H1 (cell line): ENCODE measurements at regions not wholly inside any gene's neighbourhood (a gene's known extent, or its start where the extent isn't known, plus 50 kb on each side); places are given as distances from the start of the nearest gene placed in this dataset.

Experiments
- CTCF ChIA-PET: fragments of 300-600 bp; sonication (Branson Sonifier 250); formaldehyde crosslinking; loops from one replicate; lab custom pipeline; 2021; ENCODE audit not compliant: partially characterized antibody; lab: Charles Lee
- POLR2A ChIA-PET: fragments of 300-600 bp; sonication (Branson Sonifier 250); formaldehyde crosslinking; loops from one replicate; lab custom pipeline; 2021; ENCODE audit warnings: inconsistent platforms; ENCODE audit not compliant: partially characterized antibody; lab: Charles Lee
- DNase-seq, 2 experiments: peaks; one replicate each; pipeline versions ENCODE4 v3.0.0 to v3.0.0-alpha.2; 2010 to 2022; ENCODE audit warnings: low spot score in 2 of 2, low read depth in 1 of 2, mixed read lengths in 1 of 2
- FAIRE-seq: peaks from 2 replicates; lab custom pipeline; 2011; peaks lifted over from hg19 to GRCh38; lab: Jason Lieb, UNC
- H2AFZ ChIP-seq: 2 replicates; pipeline ENCODE4 v1.8.1; 2012; ENCODE audit warnings: low read length, inconsistent platforms
- H2AK5ac ChIP-seq: 2 replicates; pipeline ENCODE4 v1.6.1; 2013; ENCODE audit warnings: low read depth, low read length
- H2BK120ac ChIP-seq: replicated peaks from 2 replicates; pipeline ENCODE3; 2013; ENCODE audit warnings: low read depth, low read length, inconsistent platforms
- H2BK12ac ChIP-seq: 2 replicates; pipeline ENCODE4 v1.6.1; 2013; ENCODE audit warnings: low read depth, low read length
- H2BK15ac ChIP-seq: 2 replicates; pipeline ENCODE4 v1.6.1; 2013; ENCODE audit warnings: low read length
- H2BK20ac ChIP-seq: 2 replicates; pipeline ENCODE4 v1.6.1; 2013; ENCODE audit warnings: low read length
- H2BK5ac ChIP-seq: 2 replicates; pipeline ENCODE4 v1.6.1; 2013; ENCODE audit warnings: low read depth, low read length
- H3K14ac ChIP-seq: 2 replicates; pipeline ENCODE4 v1.6.1; 2013; ENCODE audit warnings: inconsistent platforms; ENCODE audit not compliant: insufficient read length
- H3K18ac ChIP-seq: 2 replicates; pipeline ENCODE4 v1.6.1; 2013; ENCODE audit warnings: low read length; ENCODE audit errors: extremely low read depth
- H3K23ac ChIP-seq: 2 replicates; pipeline ENCODE4 v1.6.1; 2013; ENCODE audit warnings: inconsistent platforms; ENCODE audit not compliant: insufficient read length
- H3K23me2 ChIP-seq: 2 replicates; pipeline ENCODE4 v1.6.1; 2013; ENCODE audit warnings: low read depth, low read length
- H3K27ac ChIP-seq: 2 replicates; pipeline ENCODE4 v1.6.1; 2011; ENCODE audit warnings: low read depth, low read length, inconsistent platforms
- H3K27me3 ChIP-seq, 4 experiments: replicated peaks in 1 of 4; 1 replicate in 1 of 4; 2 replicates in 3 of 4; pipeline versions ENCODE4 v1.6.1 to v1.8.1; 2011 to 2013; ENCODE audit warnings: low read length in 3 of 4, mild to moderate bottlenecking in 3 of 4, inconsistent platforms in 2 of 4, mixed read lengths in 2 of 4, moderate library complexity in 1 of 4; ENCODE audit not compliant: control insufficient read depth in 3 of 4, insufficient read depth in 3 of 4; ENCODE audit errors: extremely low read depth in 1 of 4
- H3K36me3 ChIP-seq, 4 experiments: 2 replicates each; pipeline versions ENCODE4 v1.6.1 to v1.8.1; 2011 to 2013; ENCODE audit warnings: mild to moderate bottlenecking in 4 of 4, low read length in 3 of 4, moderate library complexity in 2 of 4, control low read depth in 1 of 4, inconsistent platforms in 1 of 4; ENCODE audit not compliant: insufficient read depth in 4 of 4, control insufficient read depth in 2 of 4
- H3K4ac ChIP-seq: replicated peaks from 2 replicates; pipeline ENCODE3; 2013; ENCODE audit warnings: low read length, low read depth, mixed read lengths, inconsistent platforms; ENCODE audit not compliant: insufficient read length
- H3K4me1 ChIP-seq, 4 experiments: replicated peaks in 1 of 4; 1 replicate in 1 of 4; 2 replicates in 3 of 4; pipeline versions ENCODE4 v1.6.1 to v1.8.1; 2011 to 2013; ENCODE audit warnings: low read length in 3 of 4, inconsistent platforms in 2 of 4, mixed read lengths in 1 of 4; ENCODE audit not compliant: insufficient read depth in 4 of 4, control insufficient read depth in 3 of 4
- H3K4me2 ChIP-seq, 2 experiments: 2 replicates each; pipeline versions ENCODE4 v1.6.1 to v1.8.1; 2011 to 2013; ENCODE audit warnings: low read depth in 2 of 2, low read length in 2 of 2, control low read depth in 1 of 2, inconsistent platforms in 1 of 2, mild to moderate bottlenecking in 1 of 2; ENCODE audit not compliant: insufficient read depth in 1 of 2
- H3K4me3 ChIP-seq, 4 experiments: fragments of 200-600, 300-600 bp in 1 of 4; sonication (generic), shearing (Covaris generic), sonication (Bioruptor Twin) in 1 of 4; 2 replicates each; pipeline versions ENCODE4 v1.5.1 to v1.8.1; 2011 to 2016; ENCODE audit warnings: low read length in 4 of 4, low read depth in 3 of 4, control low read depth in 2 of 4, inconsistent platforms in 2 of 4, mild to moderate bottlenecking in 2 of 4, mixed read lengths in 1 of 4, moderate library complexity in 1 of 4; ENCODE audit not compliant: insufficient read depth in 2 of 4; ENCODE audit errors: extremely low read depth in 1 of 4
- H3K56ac ChIP-seq: replicated peaks from 2 replicates; pipeline ENCODE3; 2013; ENCODE audit warnings: low read depth, mild to moderate bottlenecking, mixed read lengths, low read length, inconsistent platforms; ENCODE audit not compliant: insufficient read length
- H3K79me1 ChIP-seq: 2 replicates; pipeline ENCODE4 v1.6.1; 2013; ENCODE audit warnings: low read depth, low read length, control low read depth
- H3K79me2 ChIP-seq, 2 experiments: 2 replicates each; pipeline versions ENCODE4 v1.6.1 to v1.8.1; 2012 to 2013; ENCODE audit warnings: low read length in 2 of 2, mild to moderate bottlenecking in 2 of 2, inconsistent platforms in 1 of 2; ENCODE audit not compliant: insufficient read depth in 2 of 2, control insufficient read depth in 1 of 2
- H3K9ac ChIP-seq, 4 experiments: replicated peaks in 1 of 4; 1 replicate in 1 of 4; 2 replicates in 3 of 4; pipeline versions ENCODE4 v1.6.1 to v1.8.1; 2011 to 2013; ENCODE audit warnings: low read depth in 3 of 4, low read length in 3 of 4, control low read depth in 2 of 4, mild to moderate bottlenecking in 2 of 4, moderate library complexity in 2 of 4, inconsistent platforms in 1 of 4; ENCODE audit errors: extremely low read depth in 1 of 4
- H3K9me3 ChIP-seq, 2 experiments: 2 replicates each; pipeline versions ENCODE4 v1.6.1 to v1.8.1; 2012 to 2013; ENCODE audit warnings: mild to moderate bottlenecking in 2 of 2, moderate library complexity in 2 of 2, control low read depth in 1 of 2, inconsistent platforms in 1 of 2, low read depth in 1 of 2, low read length in 1 of 2, mixed read lengths in 1 of 2; ENCODE audit not compliant: insufficient read depth in 2 of 2
- H4K20me1 ChIP-seq, 2 experiments: replicated peaks in 1 of 2; 2 replicates each; pipeline versions ENCODE3 to v1.8.1; 2011 to 2013; ENCODE audit warnings: inconsistent platforms in 2 of 2, low read length in 2 of 2, mild to moderate bottlenecking in 1 of 2; ENCODE audit not compliant: insufficient read depth in 2 of 2, control insufficient read depth in 1 of 2
- H4K5ac ChIP-seq: 2 replicates; pipeline ENCODE4 v1.6.1; 2013; ENCODE audit warnings: low read length, low read depth, mixed read lengths, inconsistent platforms; ENCODE audit not compliant: insufficient read length
- H4K8ac ChIP-seq: 2 replicates; pipeline ENCODE4 v1.8.0; 2013; ENCODE audit warnings: mild to moderate bottlenecking, moderate library complexity, low read length, inconsistent platforms; ENCODE audit not compliant: insufficient read depth; ENCODE audit errors: extremely low read depth
- H4K91ac ChIP-seq: replicated peaks from 2 replicates; pipeline ENCODE3; 2013; ENCODE audit warnings: low read length, mixed read lengths, inconsistent platforms; ENCODE audit not compliant: insufficient read length
- CHD1 ChIP-seq: IDR thresholded peaks from 2 replicates; pipeline ENCODE4 v1.6.1; 2012; ENCODE audit warnings: low read depth, low read length, improper control_type of control experiment
- EP300 ChIP-seq, 2 experiments: IDR thresholded peaks; 1 replicate in 1 of 2; 2 replicates in 1 of 2; pipeline ENCODE4 v1.6.1; 2011 to 2012; ENCODE audit warnings: low read depth in 2 of 2, low read length in 2 of 2, mild to moderate bottlenecking in 2 of 2, borderline replicate concordance in 1 of 2, inconsistent platforms in 1 of 2, moderate library complexity in 1 of 2
- FOSL1 ChIP-seq: IDR thresholded peaks from 2 replicates; pipeline ENCODE4 v1.6.1; 2011; ENCODE audit warnings: mild to moderate bottlenecking, low read depth, low read length, moderate library complexity; ENCODE audit not compliant: insufficient read depth
- RAD21 ChIP-seq, 2 experiments: IDR thresholded peaks in 1 of 2; conservative IDR thresholded peaks in 1 of 2; 2 replicates each; pipeline ENCODE4 v1.6.1; 2011; ENCODE audit warnings: low read depth in 2 of 2, low read length in 2 of 2, improper control_type of control experiment in 1 of 2, inconsistent platforms in 1 of 2, mild to moderate bottlenecking in 1 of 2, moderate library complexity in 1 of 2
- RFX5 ChIP-seq: IDR thresholded peaks from 2 replicates; pipeline ENCODE4 v1.6.1; 2011; ENCODE audit warnings: low read depth, low read length, improper control_type of control experiment, borderline replicate concordance
- SP1 ChIP-seq: IDR thresholded peaks from 2 replicates; pipeline ENCODE4 v1.6.1; 2011; ENCODE audit warnings: low read depth, low read length
- SP2 ChIP-seq: IDR thresholded peaks from 2 replicates; pipeline ENCODE4 v1.6.1; 2012; ENCODE audit warnings: mild to moderate bottlenecking, low read length, inconsistent platforms
- YY1 ChIP-seq: IDR thresholded peaks from 2 replicates; pipeline ENCODE4 v1.6.1; 2011; ENCODE audit warnings: low read depth, mild to moderate bottlenecking, low read length
- ZNF274 ChIP-seq: IDR thresholded peaks from 2 replicates; pipeline ENCODE4 v1.7.0; 2012; ENCODE audit warnings: low read length, borderline replicate concordance; ENCODE audit errors: extremely low read depth
- TF ChIP-seq, protein P1 (sequence below): IDR thresholded peaks from 2 replicates; pipeline ENCODE4 v1.6.1; 2012; ENCODE audit warnings: low read length, inconsistent platforms

DNA sequence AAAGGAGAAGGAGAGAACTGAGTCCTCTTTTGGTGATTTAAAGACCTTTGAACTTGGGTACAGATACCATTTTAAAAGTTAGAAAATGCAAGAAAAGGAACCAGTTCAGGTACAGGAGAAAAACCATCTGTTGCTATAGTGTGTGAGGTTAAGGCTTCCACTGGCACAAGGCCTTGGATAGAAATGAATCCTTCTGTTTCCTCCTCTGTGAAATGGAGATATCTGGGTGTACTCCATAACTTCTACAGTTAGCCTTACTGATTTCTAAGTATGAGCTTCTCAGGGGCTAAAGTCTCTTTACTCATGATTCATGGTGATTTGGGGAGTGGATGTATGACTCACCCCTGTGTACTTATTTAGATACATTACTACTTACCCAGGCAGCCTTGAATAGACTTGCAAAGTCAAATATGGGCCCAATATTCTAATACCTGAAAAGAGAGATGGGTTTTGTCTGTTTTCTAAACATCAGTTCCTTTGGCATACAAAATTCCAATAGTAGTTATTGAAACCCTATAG lies 117.2 kb upstream of the ADO start:
- no peak overlapping the region for H4K91ac ChIP-seq
- FAIRE-seq = no peak
- POLR2A ChIA-PET = no interaction called here
- TF ChIP-seq CHD1 = no peak
- TF ChIP-seq YY1 = no peak
- no peak for TF ChIP-seq EP300 (IDR thresholded peaks at IDR 0.05; ENCODE audit: borderline replicate concordance in 1 of 2, low read depth in 2 of 2, low read length in 2 of 2)
- TF ChIP-seq, protein P1, sequence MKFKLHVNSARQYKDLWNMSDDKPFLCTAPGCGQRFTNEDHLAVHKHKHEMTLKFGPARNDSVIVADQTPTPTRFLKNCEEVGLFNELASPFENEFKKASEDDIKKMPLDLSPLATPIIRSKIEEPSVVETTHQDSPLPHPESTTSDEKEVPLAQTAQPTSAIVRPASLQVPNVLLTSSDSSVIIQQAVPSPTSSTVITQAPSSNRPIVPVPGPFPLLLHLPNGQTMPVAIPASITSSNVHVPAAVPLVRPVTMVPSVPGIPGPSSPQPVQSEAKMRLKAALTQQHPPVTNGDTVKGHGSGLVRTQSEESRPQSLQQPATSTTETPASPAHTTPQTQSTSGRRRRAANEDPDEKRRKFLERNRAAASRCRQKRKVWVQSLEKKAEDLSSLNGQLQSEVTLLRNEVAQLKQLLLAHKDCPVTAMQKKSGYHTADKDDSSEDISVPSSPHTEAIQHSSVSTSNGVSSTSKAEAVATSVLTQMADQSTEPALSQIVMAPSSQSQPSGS = no peak
- no peak for TF ChIP-seq SP1
- no peak for TF ChIP-seq RAD21 (IDR thresholded peaks at IDR 0.05 in 1 of 2, conservative IDR thresholded peaks at IDR 0.05 in 1 of 2; ENCODE audit: low read depth in 2 of 2, low read length in 2 of 2)
- no peak for TF ChIP-seq SP2
- TF ChIP-seq RFX5 = no peak
- TF ChIP-seq ZNF274 = no peak
- TF ChIP-seq FOSL1 = no peak

More for the DNA sequence above, 117.2 kb upstream of the ADO start:
- DNase-seq = no peak
- Histone ChIP-seq H2BK12ac (no peak overlapping the region), H3K4me1 (peaks cover 3 to 7% (median 6%) of the 10 kb centered on the region in 4 experiments; a peak in 5 of 7 replicates), H2BK15ac (no peak overlapping the region), H3K79me2 (no peaks in the 10 kb centered on the region), H4K20me1 (no peaks in the 10 kb centered on the region), H3K18ac (no peak overlapping the region), H3K27me3 (no peaks in the 10 kb centered on the region), H2AFZ (no peak overlapping the region), H4K8ac (no peak overlapping the region), H3K9ac (no peak overlapping the region), H3K23ac (no peak overlapping the region), H3K79me1 (no peaks in the 10 kb centered on the region), H4K5ac (no peak overlapping the region), H3K27ac (no peak overlapping the region), H2BK20ac (no peak overlapping the region), H3K36me3 (no peaks in the 10 kb centered on the region), H3K14ac (no peak overlapping the region), H2BK5ac (no peak overlapping the region), H3K4me3 (no peak overlapping the region), H3K9me3 (no peaks in the 10 kb centered on the region), H3K4ac (no peak overlapping the region), H2AK5ac (no peak overlapping the region), H2BK120ac (no peak overlapping the region), H3K56ac (no peak overlapping the region), H3K4me2 (no peak overlapping the region), H3K23me2 (no peaks in the 10 kb centered on the region)
- CTCF ChIA-PET = interaction anchor here (0.6 kb wide), 1 partner anchor 77 kb away, joined by 3 read pairs; no protein-coding TSS in a partner anchor
